ENCODE measurements at regions not wholly inside any gene's neighbourhood (a gene's known extent, or its start where the extent isn't known, plus 50 kb on each side); places are given as distances from the start of the nearest gene placed in this dataset.

DNA sequence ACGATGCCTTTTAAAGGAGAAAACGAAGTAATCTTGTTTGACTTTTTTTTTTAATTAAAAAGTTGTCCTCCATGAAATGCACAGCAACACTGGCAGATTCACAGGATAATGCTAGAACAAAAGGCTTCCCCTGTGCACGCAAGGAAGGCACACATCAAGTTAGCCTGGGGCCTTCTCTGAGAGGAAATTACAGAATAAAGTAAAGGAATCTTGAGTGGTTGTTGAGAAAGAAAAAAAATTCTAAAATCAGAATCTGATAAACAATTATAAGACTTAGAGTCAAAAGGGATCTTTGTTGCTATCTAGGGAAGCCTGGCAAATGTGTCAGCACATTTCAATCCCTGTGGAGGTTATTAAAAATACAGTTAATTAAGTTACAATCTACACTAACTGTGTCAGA, 946.0 kb downstream of the IGSF11 start (continued):
- TF ChIP-seq, protein P1, sequence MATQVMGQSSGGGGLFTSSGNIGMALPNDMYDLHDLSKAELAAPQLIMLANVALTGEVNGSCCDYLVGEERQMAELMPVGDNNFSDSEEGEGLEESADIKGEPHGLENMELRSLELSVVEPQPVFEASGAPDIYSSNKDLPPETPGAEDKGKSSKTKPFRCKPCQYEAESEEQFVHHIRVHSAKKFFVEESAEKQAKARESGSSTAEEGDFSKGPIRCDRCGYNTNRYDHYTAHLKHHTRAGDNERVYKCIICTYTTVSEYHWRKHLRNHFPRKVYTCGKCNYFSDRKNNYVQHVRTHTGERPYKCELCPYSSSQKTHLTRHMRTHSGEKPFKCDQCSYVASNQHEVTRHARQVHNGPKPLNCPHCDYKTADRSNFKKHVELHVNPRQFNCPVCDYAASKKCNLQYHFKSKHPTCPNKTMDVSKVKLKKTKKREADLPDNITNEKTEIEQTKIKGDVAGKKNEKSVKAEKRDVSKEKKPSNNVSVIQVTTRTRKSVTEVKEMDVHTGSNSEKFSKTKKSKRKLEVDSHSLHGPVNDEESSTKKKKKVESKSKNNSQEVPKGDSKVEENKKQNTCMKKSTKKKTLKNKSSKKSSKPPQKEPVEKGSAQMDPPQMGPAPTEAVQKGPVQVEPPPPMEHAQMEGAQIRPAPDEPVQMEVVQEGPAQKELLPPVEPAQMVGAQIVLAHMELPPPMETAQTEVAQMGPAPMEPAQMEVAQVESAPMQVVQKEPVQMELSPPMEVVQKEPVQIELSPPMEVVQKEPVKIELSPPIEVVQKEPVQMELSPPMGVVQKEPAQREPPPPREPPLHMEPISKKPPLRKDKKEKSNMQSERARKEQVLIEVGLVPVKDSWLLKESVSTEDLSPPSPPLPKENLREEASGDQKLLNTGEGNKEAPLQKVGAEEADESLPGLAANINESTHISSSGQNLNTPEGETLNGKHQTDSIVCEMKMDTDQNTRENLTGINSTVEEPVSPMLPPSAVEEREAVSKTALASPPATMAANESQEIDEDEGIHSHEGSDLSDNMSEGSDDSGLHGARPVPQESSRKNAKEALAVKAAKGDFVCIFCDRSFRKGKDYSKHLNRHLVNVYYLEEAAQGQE (IDR thresholded peaks at IDR 0.05; ENCODE audit: unreplicated experiment) = no peak
- TF ChIP-seq NANOG (IDR thresholded peaks at IDR 0.05; ENCODE audit: borderline replicate concordance) = no peak
- TF ChIP-seq CREB1 (CRISPR knock-in tag; IDR thresholded peaks at IDR 0.05; ENCODE audit: low read depth) = no peak

GRCh38 chr3:118089563-118089962, 945.1 kb downstream of the IGSF11 start:
- Histone ChIP-seq H3K4me1 (ENCODE audit: insufficient read depth) (no peaks in the 10 kb centered on the region), H3K4me2 (no peak overlapping the region), H3K4me3 (no peak overlapping the region), H2AFZ (no peak overlapping the region), H4K20me1 (replicated peaks; ENCODE audit: insufficient read depth) (no peaks in the 10 kb centered on the region), H3K27ac (ENCODE audit: low read depth) (no peak overlapping the region), H3K27me3 (ENCODE audit: insufficient read depth) (no peaks in the 10 kb centered on the region), H3F3A (replicated peaks; ENCODE audit: low read depth) (no peaks in the 10 kb centered on the region), H3K36me3 (ENCODE audit: insufficient read depth) (peaks cover 9% of the 10 kb centered on the region; the same call in 1 of the 2 replicates), H3K79me2 (replicated peaks; ENCODE audit: insufficient read depth) (no peaks in the 10 kb centered on the region), H3K9me2 (ENCODE audit: insufficient read depth) (peaks cover 16% of the 10 kb centered on the region; the same call in 1 of the 2 replicates)
- Mint-ChIP-seq H3K36me3 (ENCODE audit: low read depth) (peaks cover 30% of the 10 kb centered on the region), H3K27ac (no peak overlapping the region), H3K9me3 (peaks cover 33% of the 10 kb centered on the region), H3K4me3 (no peak overlapping the region), H3K27me3 (ENCODE audit: insufficient read depth, low read depth, poor library complexity) (peaks cover 2% of the 10 kb centered on the region), H3K4me1 (0 out of 3 replicates have a peak, but pooled peaks cover 3% of the 10 kb centered on the region)
- DNase-seq (ENCODE audit: low spot score) (no peak), ATAC-seq (no peak)
- TF ChIP-seq, protein P2, sequence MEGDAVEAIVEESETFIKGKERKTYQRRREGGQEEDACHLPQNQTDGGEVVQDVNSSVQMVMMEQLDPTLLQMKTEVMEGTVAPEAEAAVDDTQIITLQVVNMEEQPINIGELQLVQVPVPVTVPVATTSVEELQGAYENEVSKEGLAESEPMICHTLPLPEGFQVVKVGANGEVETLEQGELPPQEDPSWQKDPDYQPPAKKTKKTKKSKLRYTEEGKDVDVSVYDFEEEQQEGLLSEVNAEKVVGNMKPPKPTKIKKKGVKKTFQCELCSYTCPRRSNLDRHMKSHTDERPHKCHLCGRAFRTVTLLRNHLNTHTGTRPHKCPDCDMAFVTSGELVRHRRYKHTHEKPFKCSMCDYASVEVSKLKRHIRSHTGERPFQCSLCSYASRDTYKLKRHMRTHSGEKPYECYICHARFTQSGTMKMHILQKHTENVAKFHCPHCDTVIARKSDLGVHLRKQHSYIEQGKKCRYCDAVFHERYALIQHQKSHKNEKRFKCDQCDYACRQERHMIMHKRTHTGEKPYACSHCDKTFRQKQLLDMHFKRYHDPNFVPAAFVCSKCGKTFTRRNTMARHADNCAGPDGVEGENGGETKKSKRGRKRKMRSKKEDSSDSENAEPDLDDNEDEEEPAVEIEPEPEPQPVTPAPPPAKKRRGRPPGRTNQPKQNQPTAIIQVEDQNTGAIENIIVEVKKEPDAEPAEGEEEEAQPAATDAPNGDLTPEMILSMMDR (conservative IDR thresholded peaks at IDR 0.05; ENCODE audit: low read depth in 2 of 2) = no peak
- TF ChIP-seq JUNB (IDR thresholded peaks at IDR 0.05; ENCODE audit: unreplicated experiment) (no peak), ETS1 (IDR thresholded peaks at IDR 0.05) (no peak), EZH2 (IDR thresholded peaks at IDR 0.05; ENCODE audit: low read depth, unreplicated experiment) (no peak), ZNF462 (CRISPR knock-in tag; IDR thresholded peaks at IDR 0.05) (no peak), CREB1 (CRISPR knock-in tag; IDR thresholded peaks at IDR 0.05; ENCODE audit: low read depth) (no peak)
- TF ChIP-seq, protein P1 (IDR thresholded peaks at IDR 0.05; ENCODE audit: unreplicated experiment) = no peak

Measured in GM23338 (cell line).